Activated naive CD4-positive, alpha-beta T cell treated with anti-CD3 and anti-CD28 coated beads, Interleukin-2, amount 50 U/mL, for 16 hours (primary cell): ENCODE measurements at regions not wholly inside any gene's neighbourhood (a gene's known extent, or its start where the extent isn't known, plus 50 kb on each side); places are given as distances from the start of the nearest gene placed in this dataset.

Experiments
- DNase-seq: peaks from one replicate; pipeline ENCODE4 v3.0.0-alpha.2; 2020

DNA sequence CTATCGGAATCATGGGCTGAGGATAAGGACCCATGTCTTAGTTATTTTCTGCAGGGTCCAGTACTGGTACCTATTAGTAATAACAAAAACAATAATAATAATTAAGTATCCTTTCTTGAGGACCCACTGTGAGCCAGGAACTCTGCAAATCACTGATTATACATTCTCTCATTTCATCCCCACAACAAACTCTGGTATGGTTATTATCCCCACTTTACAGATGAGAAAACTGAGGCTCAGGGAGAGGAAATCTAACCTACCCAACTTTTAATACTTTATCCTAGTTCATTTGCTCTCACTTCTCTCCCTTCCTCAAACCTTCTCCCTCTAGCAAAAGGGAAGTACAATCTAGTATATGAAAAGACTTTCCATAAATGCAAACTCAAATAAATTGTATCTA lies 528.4 kb upstream of the PROK2 start:
- DNase-seq = no peak

GRCh38 chr3:72312339-72312738 lies 527.4 kb upstream of the PROK2 start:
- DNase-seq = no peak

- DNase-seq = no peak
Measured at GRCh38 chr3:72311425-72311824, 526.5 kb upstream of the PROK2 start.

DNA sequence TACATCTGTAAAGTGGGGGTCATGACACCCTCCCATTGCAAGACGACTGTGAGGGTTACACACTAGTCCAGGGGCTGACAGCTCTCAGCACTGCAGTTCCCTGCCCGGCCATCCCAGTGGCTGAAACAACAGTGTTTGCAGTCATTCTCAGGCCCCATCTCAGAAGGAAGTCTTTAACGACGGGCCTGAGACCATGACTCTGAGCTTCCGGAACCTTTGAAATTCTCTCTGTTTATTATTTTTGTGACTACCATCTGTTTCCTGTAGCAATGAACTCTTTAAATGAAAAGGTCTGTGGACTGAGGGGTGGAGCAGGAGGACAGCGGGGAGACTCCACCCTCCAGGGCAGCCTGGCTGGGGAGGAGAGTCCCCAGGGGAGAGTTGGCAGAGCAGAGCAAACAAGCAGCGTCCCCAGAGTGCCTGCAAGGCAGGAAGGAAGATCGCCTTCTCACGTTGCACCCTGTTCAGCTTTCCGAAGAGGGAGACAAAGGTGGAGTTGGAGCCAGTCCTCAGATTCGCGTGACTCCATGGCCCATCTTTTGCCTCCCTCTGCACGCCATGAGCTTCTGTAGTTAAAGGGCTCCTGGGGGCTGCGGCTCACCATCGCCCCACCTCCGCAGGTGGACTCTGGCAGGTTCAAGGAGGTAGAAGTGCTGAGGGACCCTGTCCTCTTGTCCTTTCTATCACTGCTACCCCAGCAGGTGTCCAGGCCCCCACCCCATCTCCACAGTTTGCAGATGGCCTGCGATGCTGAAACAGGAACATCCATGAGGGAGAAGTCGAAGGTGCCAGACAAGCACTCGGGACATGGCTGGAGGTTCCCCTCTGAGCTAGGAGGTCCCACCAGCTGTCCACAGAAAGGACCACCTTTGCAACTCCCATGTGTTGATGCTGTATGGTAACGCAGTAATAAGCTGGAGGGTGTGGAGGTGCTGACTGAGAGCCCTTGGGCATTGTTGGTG lies 525.8 kb upstream of the PROK2 start:
- DNase-seq = no peak

GRCh38 chr3:72309661-72310418 lies 524.9 kb upstream of the PROK2 start:
- no peak for DNase-seq

DNA sequence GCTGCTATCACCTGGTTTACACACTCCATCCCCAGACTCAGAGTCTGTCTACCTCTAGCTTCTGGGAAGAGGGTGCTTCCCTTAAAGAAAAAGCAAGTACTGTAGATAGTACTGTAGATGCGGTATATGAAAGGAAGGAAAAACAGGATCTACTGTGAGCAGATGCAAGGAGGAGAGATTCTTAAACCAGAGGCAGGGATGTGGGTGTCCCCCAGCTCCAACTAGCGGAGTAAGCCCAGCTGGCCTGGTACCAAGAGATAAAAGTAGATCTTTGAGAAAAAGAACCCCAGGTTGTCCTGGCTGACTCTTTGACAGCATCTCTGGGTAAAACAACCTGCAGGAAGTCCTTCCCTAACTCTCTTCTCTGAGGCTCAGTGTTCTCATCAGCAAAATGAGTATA lies 523.7 kb upstream of the PROK2 start:
- DNase-seq = no peak

DNA sequence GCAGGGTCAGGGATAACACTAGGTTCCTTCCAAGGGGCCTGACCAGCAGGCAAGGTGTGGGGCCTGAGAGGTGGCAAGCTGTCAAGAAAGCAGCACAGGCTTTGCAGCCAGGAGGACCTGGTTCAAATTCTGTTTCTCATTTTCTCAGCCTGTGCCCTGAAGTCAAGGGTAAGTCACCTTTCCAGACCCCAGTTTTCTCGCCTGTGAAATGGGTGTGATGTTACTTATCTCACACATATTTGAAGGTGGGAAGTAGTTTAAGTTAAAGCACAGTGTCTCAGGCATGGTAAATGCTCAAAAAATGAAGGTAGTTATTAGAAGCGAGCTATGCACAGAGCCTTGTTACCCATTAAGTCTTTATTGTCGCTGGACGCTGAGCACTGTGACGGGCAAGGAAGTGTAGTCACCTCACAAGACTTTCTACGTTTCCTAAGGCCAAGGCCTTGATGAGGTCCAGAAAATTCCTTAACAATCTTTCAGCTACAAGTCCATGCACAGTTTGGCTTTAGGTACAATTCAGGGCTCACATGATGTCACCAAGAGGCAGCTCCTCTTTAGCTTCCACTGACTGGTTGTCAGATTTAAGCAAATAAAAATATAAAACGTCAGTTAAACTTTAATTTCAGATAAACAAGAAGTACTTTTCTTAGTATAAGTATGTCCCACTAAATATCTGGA lies 522.6 kb upstream of the PROK2 start:
- DNase-seq = no peak

GRCh38 chr3:72306800-72307341 lies 521.9 kb upstream of the PROK2 start:
- no peak for DNase-seq

DNA sequence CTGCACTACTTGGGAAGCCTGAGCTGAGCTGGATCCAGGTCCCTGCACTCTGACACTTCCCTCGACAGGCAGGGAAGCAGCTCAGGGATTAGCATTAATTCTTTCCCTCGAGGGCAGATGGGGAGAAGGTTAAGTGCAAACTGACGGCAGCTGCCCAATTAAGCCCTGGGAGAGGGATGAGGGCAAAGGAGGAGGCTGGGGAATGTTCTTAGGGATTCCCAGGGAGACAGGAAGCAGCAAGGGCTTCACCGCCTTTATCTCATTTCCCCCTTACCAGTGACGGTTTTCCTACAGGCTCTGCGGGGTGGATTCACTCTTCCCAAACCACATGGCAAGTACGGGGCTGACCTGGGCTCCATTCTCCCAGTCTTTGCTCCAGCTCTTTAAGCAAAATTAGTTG lies 519.0 kb upstream of the PROK2 start:
- no peak for DNase-seq

GRCh38 chr3:72301779-72302178 lies 516.8 kb upstream of the PROK2 start:
- DNase-seq = no peak

DNA sequence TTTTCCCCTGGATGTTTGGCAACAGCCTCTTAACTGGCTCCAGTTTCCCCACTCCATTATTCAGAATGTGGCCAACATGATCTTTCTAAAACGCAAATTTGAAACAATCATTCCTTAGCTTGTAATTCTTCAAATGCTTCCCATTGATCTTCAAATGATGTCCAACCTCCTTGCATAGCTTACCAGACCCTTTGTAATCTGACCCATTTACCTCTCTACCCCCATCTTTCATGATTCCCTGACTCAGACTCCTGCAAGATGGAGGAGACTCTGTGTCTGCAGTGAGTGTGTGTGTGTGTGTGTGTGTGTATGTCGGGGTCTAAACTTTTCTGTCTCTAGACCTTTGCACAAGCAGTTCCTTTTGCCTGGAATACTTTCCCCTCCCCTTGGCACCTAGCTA lies 515.7 kb upstream of the PROK2 start:
- no peak for DNase-seq

- DNase-seq = no peak
Measured at GRCh38 chr3:72299823-72300222, 514.9 kb upstream of the PROK2 start.

DNA sequence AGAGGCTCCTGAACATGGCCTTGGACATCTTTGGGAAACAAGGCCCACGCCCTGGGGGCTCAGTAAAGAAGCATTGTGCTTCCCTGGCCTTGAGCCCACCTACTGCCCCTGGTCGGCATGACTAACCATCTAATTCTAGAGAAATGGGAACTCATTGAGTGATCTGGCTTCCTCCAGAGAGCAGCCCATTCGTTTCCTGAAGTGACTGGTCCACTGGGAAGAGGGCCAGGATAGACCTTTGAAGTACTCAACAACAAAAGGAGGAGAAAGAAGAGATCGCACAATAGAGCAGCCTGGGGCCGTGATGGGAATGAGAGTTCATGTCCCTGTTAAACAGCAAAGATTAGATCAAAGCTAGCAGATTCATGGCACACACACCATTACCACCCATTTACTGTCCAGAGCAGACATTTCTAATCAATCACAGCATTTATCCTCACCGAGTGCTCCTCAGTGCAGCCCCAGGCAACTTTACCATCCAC lies 514.4 kb upstream of the PROK2 start:
- no peak for DNase-seq

DNA sequence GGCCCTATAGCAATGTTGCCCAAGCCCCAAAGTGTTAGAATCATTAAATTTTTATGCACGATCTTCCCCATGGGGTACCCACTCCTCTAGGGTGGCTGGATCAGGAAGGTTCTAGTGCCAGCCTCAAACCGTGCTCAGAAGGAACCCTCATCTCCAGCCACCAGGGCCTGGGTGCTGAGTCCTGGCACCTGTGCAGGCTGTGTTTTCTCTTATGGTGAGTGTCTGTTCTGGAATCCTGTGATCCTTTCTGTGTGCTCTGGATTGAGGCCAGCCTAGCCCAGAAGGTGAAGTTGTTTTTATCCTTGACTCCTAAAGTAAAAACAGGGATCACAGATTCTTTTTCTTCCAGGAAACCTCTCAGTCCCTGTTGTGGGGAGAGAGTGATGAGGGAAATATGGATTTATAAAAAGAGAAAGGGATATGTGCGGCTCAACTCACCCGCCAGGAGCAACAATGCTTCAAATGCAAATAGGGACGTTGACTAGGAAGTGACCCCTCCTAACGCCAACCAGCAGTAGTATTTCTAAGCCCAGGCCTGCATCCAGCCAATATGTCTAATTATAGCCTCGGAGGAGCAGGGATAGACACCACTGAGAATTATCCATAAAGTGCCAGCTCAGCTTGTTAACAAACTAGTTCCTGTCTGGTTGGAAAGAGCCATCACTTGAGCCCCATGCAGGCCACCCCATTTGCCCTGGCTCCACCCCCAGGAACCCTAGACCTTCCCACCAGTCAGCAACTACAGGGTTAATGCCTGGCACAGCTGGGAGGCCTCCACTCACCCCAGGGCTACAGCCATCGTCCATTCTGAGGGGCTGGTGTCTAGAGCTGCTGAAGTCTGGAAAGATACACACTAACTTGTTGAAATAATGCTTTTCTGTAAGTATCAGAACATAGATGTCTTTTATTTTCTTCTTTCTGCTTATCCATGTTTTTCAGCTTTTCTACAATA lies 513.5 kb upstream of the PROK2 start:
- DNase-seq = no peak

DNA sequence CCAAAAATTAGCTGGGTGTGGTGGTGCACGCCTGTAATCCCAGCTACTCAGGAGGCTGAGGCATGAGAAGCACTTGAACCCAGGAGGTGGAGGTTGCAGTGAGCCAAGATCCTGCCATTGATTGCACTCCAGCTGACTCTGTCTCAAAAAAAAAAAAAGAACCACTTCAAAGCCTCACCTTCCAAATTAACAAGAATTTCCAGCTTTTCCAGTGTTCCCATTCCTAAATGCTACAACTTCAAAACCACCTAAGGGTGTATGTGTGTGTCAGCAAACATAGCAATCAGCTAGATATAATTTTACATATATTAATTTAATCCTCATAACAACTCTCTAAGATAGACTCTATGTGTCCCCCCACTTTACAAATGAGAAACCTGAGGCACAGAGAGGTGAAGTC lies 512.5 kb upstream of the PROK2 start:
- no peak for DNase-seq

- DNase-seq = no peak
Measured at GRCh38 chr3:72296477-72297111, 511.6 kb upstream of the PROK2 start.

- DNase-seq = no peak
Measured at GRCh38 chr3:72295962-72296450, 511.1 kb upstream of the PROK2 start.

DNA sequence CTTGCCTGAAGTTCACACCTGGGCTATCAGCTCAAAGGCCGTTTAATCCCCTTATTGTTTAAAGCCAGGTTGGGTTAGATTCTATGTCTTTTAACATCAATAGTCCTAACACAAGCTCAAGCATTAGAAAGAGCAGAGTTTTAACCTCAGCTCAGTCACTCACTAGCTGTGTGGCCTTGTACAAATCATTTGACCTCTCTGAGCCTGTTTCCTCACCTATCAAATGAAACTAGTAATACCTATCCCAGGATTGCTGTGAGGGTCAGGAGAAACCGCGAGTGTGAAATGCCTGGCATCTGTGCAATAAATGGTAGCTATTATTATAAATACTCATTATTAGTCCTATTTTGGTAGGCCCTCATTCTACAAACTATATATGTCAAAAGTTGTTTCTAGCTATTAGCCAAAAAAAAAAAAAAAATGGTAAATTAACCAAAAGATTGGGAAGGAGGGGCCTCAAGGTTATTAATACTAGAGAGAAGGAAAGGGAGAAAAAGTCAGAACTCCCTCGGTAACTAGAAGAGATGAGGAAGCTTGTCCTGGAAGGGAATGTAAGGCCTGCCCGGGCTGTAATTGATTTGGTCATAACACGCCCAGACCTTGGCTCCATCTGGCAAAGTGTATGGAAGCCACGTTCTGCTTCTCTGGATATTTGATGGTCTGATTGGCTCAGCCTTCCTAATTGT lies 510.5 kb upstream of the PROK2 start:
- no peak for DNase-seq

GRCh38 chr3:72290859-72291638 lies 506.1 kb upstream of the PROK2 start:
- DNase-seq = no peak

DNA sequence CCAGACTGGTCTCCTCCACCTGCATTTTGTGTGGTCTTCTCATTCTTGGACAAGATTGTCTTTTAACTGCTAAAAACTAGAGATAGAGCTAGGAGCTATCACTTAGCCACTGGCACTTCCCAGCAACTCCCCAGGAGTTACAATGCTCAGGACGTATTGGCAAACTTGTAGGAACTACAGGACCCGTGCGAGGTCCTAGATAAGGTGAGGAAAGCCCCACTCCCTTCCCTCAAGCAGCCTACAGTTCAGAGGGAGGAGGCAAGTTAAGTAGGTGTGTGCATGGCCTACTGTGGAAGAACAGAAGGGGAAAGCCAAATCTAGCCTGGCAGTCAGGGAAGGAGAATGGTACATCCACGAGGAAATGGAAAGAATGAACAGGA lies 504.7 kb upstream of the PROK2 start:
- no peak for DNase-seq
